PC-3 (cell line): ENCODE measurements at regions not wholly inside any gene's neighbourhood (a gene's known extent, or its start where the extent isn't known, plus 50 kb on each side); places are given as distances from the start of the nearest gene placed in this dataset.

Experiments
- ATAC-seq: fragments of 200-7000 bp; cut with Tn5 transposase; 2 replicates; pipeline ENCODE4 v1.9.1; 2020; ENCODE audit warnings: mild to moderate bottlenecking, moderate library complexity
- BruUV-seq: library from RNA; stranded (reverse); fragments of 400-500 nt; replicated peaks from 2 replicates; lab custom pipeline; 2021; lab: Mats Ljungman, UMichigan
- CTCF ChIA-PET: fragments of 300-600 bp; sonication (Branson Sonifier 250); formaldehyde crosslinking; loops from one replicate; lab custom pipeline; 2022; ENCODE audit warnings: antibody characterized with exemption; lab: Charles Lee
- POLR2A ChIA-PET: fragments of 300-600 bp; sonication (Branson Sonifier 250); formaldehyde crosslinking; loops from one replicate; lab custom pipeline; 2022; ENCODE audit warnings: antibody characterized with exemption; ENCODE audit not compliant: unreplicated experiment; lab: Charles Lee
- DNase-seq: peaks from one replicate; pipeline ENCODE4 v3.0.0-alpha.2; 2015
- H2AFZ ChIP-seq: fragments of 300-600 bp; sonication (generic); 2 replicates; pipeline ENCODE4 v1.6.0; 2016; ENCODE audit warnings: antibody characterized with exemption, low read length
- H3F3A ChIP-seq: fragments of 300-600 bp; sonication (generic); one replicate; pipeline ENCODE4 v1.6.0; 2017; ENCODE audit warnings: antibody characterized with exemption, low read length, control low read depth, mild to moderate bottlenecking; ENCODE audit not compliant: unreplicated experiment
- H3K27ac ChIP-seq: fragments of 300-600 bp; sonication (generic); 2 replicates; pipeline ENCODE4 v1.5.1; 2016; ENCODE audit warnings: mild to moderate bottlenecking, low read length
- H3K27me3 ChIP-seq: fragments of 300-600 bp; sonication (generic); 2 replicates; pipeline ENCODE4 v1.6.1; 2016; ENCODE audit warnings: low read length, mixed read lengths
- H3K36me3 ChIP-seq: fragments of 300-600 bp; sonication (generic); 2 replicates; pipeline ENCODE4 v1.6.1; 2016; ENCODE audit warnings: low read depth, mixed run types, low read length, mixed read lengths
- H3K4me1 ChIP-seq: fragments of 300-600 bp; sonication (generic); 2 replicates; pipeline ENCODE4 v1.5.1; 2016; ENCODE audit warnings: low read length; ENCODE audit not compliant: insufficient read depth
- H3K4me2 ChIP-seq: fragments of 300-600 bp; sonication (generic); 2 replicates; pipeline ENCODE4 v1.6.0; 2016; ENCODE audit warnings: low read length
- H3K4me3 ChIP-seq: fragments of 300-600 bp; sonication (generic); 2 replicates; pipeline ENCODE4 v1.5.1; 2016; ENCODE audit warnings: mild to moderate bottlenecking, low read length, mixed read lengths
- H3K79me2 ChIP-seq: fragments of 300-600 bp; sonication (generic); 2 replicates; pipeline ENCODE4 v1.6.1; 2017; ENCODE audit warnings: low read length, mixed read lengths
- H3K9ac ChIP-seq: fragments of 300-600 bp; sonication (generic); 2 replicates; pipeline ENCODE4 v1.6.0; 2016; ENCODE audit warnings: mild to moderate bottlenecking, low read length
- H3K9me2 ChIP-seq: fragments of 300-600 bp; sonication (generic); replicated peaks from 2 replicates; pipeline ENCODE4 v1.6.1; 2016; ENCODE audit warnings: mixed run types, low read length, mixed read lengths
- H3K9me3 ChIP-seq: fragments of 300-600 bp; sonication (generic); 2 replicates; pipeline ENCODE4 v1.6.1; 2016; ENCODE audit warnings: low read length, mixed read lengths
- H4K20me1 ChIP-seq: fragments of 300-600 bp; sonication (generic); 2 replicates; pipeline ENCODE4 v1.6.1; 2016; ENCODE audit warnings: low read length, mixed read lengths
- EZH2 ChIP-seq: fragments of 300-600 bp; sonication (generic); IDR thresholded peaks from one replicate; pipeline ENCODE4 v1.6.1; 2017; ENCODE audit warnings: antibody characterized with exemption, mild to moderate bottlenecking, low read length; ENCODE audit not compliant: unreplicated experiment
- EZH2phosphoT487 ChIP-seq: fragments of 300-600 bp; sonication (generic); IDR thresholded peaks from 2 replicates; pipeline ENCODE4 v1.6.1; 2018; ENCODE audit warnings: mild to moderate bottlenecking, antibody characterized with exemption, low read length, borderline replicate concordance
- intact Hi-C: fragments of 100-400 bp; cut with micrococcal nuclease; formaldehyde crosslinking; loops from 2 replicates; pipeline ENCODE4 v1.9.0; 2023
- TF ChIP-seq, protein P1 (sequence below): fragments of 300-600 bp; sonication (generic); conservative IDR thresholded peaks from 2 replicates; pipeline ENCODE4 v1.5.1; 2017; ENCODE audit warnings: antibody characterized with exemption, low read depth, mild to moderate bottlenecking, low read length

DNA sequence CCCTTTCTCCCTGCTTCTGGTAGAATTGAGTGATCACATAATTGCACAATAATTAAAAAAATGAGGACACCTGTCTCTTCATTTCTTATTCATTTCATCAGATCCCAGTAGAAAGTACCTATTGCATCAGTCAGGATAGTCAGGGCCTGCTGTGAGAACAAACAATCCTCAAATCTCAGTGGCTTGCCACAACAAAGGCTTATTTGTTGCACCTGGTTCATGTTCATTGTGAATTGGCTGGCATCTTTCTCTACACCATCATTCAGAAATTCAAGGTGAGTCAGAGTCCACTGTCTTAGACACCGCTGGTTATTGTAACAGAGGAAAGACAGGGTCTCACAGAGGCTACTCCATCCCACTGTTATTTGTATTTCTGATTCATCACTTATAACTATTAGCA is 409.8 kb downstream of the STIM2 start:
- Histone ChIP-seq H3K36me3 (no peaks in the 10 kb centered on the region), H3K79me2 (no peaks in the 10 kb centered on the region), H3K9ac (0 out of 2 replicates have a peak overlapping the region, but pooled peaks have one; percentile 20), H3K4me3 (no peak overlapping the region), H4K20me1 (no peaks in the 10 kb centered on the region), H3F3A (no peaks in the 10 kb centered on the region), H3K9me3 (no peaks in the 10 kb centered on the region), H3K27me3 (no peaks in the 10 kb centered on the region), H3K4me2 (0 out of 2 replicates have a peak overlapping the region, but pooled peaks have one; percentile 8), H3K4me1 (peaks cover 15% of the 10 kb centered on the region), H3K9me2 (no peaks in the 10 kb centered on the region), H3K27ac (peak overlapping the region; percentile 76), H2AFZ (no peak overlapping the region)
- no TSS peak for BruUV-seq
- POLR2A ChIA-PET = no interaction called here
- DNase-seq (peak; percentile 87), ATAC-seq (peak; percentile 90)
- intact Hi-C loops = no loop called here
- TF ChIP-seq EZH2 = no peak
- CTCF ChIA-PET = no interaction called here

DNA sequence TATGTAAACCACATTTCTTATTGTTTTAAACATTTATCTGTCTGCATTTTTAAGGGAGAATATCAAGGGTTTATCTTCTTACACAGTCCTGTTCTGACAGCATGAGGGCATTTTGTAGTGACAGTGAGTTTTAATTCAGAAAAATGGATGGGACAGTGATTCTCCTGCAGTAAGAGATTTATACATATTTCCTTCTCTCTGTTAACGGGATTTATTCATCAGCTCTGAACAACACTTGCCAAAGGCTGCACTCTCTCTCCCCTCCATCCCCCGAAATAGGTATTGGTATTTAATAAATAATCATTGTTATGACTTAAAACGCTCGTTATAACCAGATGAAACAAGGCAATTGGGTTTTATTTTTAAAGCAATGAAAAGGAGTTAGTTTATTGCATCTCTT is 410.9 kb downstream of the STIM2 start:
- intact Hi-C loops = no loop called here
- H3K4me3 ChIP-seq = no peak overlapping the region
- no TSS peak for BruUV-seq
- no peak overlapping the region for H3K27ac ChIP-seq
- no peak overlapping the region for H2AFZ ChIP-seq
- no peak overlapping the region for H3K4me2 ChIP-seq
- no peaks in the 10 kb centered on the region for H3K9me2 ChIP-seq
- no peaks in the 10 kb centered on the region for H3F3A ChIP-seq
- no peaks in the 10 kb centered on the region for H3K79me2 ChIP-seq
- POLR2A ChIA-PET = no interaction called here
- H3K9me3 ChIP-seq = no peaks in the 10 kb centered on the region
- H4K20me1 ChIP-seq = no peaks in the 10 kb centered on the region
- H3K9ac ChIP-seq = no peak overlapping the region
- no peak for TF ChIP-seq EZH2phosphoT487
- ATAC-seq (no peak), DNase-seq (no peak)
- CTCF ChIA-PET = no interaction called here
- H3K27me3 ChIP-seq = no peaks in the 10 kb centered on the region
- peaks cover 15% of the 10 kb centered on the region for H3K4me1 ChIP-seq
- no peaks in the 10 kb centered on the region for H3K36me3 ChIP-seq

DNA sequence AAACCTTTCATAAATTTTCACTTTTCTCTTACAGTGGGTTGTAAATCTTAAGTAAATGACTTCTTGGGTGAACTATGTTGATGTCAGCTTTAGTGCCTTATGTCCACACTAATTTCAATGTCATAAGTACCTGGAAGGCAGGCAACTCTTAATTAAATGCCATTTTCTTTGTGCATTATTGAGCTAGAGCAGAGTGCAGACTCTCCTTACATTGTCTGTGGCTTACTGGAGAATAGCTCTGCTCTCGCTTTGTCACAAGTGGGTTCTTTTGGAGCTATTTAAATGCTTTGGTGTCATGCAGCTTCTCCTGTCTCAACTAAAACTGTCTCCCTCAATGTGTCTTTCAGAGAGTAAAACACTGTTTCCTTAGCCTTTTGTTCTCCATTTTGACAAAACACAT is 411.6 kb downstream of the STIM2 start:
- no peak for ATAC-seq
- Histone ChIP-seq H4K20me1 (no peaks in the 10 kb centered on the region), H3K4me2 (no peak overlapping the region), H3K79me2 (no peaks in the 10 kb centered on the region), H3K27ac (no peak overlapping the region), H2AFZ (no peak overlapping the region), H3K9me3 (no peaks in the 10 kb centered on the region), H3K9me2 (no peaks in the 10 kb centered on the region), H3K27me3 (no peaks in the 10 kb centered on the region), H3K36me3 (no peaks in the 10 kb centered on the region), H3K4me1 (peaks cover 15% of the 10 kb centered on the region), H3K9ac (no peak overlapping the region), H3F3A (no peaks in the 10 kb centered on the region), H3K4me3 (no peak overlapping the region)
- intact Hi-C loops = no loop called here
- POLR2A ChIA-PET = no interaction called here
- DNase-seq = no peak
- TF ChIP-seq EZH2 (no peak), EZH2phosphoT487 (no peak)
- TF ChIP-seq, protein P1, sequence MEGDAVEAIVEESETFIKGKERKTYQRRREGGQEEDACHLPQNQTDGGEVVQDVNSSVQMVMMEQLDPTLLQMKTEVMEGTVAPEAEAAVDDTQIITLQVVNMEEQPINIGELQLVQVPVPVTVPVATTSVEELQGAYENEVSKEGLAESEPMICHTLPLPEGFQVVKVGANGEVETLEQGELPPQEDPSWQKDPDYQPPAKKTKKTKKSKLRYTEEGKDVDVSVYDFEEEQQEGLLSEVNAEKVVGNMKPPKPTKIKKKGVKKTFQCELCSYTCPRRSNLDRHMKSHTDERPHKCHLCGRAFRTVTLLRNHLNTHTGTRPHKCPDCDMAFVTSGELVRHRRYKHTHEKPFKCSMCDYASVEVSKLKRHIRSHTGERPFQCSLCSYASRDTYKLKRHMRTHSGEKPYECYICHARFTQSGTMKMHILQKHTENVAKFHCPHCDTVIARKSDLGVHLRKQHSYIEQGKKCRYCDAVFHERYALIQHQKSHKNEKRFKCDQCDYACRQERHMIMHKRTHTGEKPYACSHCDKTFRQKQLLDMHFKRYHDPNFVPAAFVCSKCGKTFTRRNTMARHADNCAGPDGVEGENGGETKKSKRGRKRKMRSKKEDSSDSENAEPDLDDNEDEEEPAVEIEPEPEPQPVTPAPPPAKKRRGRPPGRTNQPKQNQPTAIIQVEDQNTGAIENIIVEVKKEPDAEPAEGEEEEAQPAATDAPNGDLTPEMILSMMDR = no peak
- no TSS peak for BruUV-seq
- CTCF ChIA-PET = no interaction called here
